ENCODE measurements at regions not wholly inside any gene's neighbourhood (a gene's known extent, or its start where the extent isn't known, plus 50 kb on each side); places are given as distances from the start of the nearest gene placed in this dataset.

GRCh38 chr2:187936228-187936627 lies 355.4 kb upstream of the GULP1 start:
- TF ChIP-seq CTCF (conservative IDR thresholded peaks at IDR 0.05): no peak
- H3K4me1 Mint-ChIP-seq: no peaks in the 10 kb centered on the region
- no peak for DNase-seq
- H3K27me3 Mint-ChIP-seq (ENCODE audit: insufficient read depth): no peaks in the 10 kb centered on the region
- H3K36me3 Mint-ChIP-seq (ENCODE audit: low read depth): peaks cover 2% of the 10 kb centered on the region
- Histone ChIP-seq H3K4me3 (ENCODE audit: low read length) (no peak overlapping the region), H3K36me3 (ENCODE audit: control insufficient read depth, insufficient read depth, low read length) (no peaks in the 10 kb centered on the region), H3K27ac (ENCODE audit: low read depth, low read length) (no peak overlapping the region), H3K9me3 (ENCODE audit: control insufficient read depth, low read length) (no peaks in the 10 kb centered on the region), H3K27me3 (ENCODE audit: control insufficient read depth, insufficient read depth, low read length, poor library complexity, severe bottlenecking) (no peaks in the 10 kb centered on the region), H3K4me1 (ENCODE audit: control insufficient read depth, insufficient read depth, low read length) (peaks cover 6% of the 10 kb centered on the region), H3K9ac (ENCODE audit: extremely low read depth, low read length, poor library complexity, severe bottlenecking) (no peak overlapping the region)
- H3K4me3 Mint-ChIP-seq: no peak overlapping the region
- H3K27ac Mint-ChIP-seq: no peak overlapping the region
- H3K9me3 Mint-ChIP-seq: no peaks in the 10 kb centered on the region
- 85% methylated on average over 2 of the region's 2 CpGs; no CpG with 5 or more reads in 1 of the 2 experiments for WGBS, 2 experiments (ENCODE audit: insufficient coverage in 1 of 2, insufficient read length in 1 of 2)

- H3K4me1 Mint-ChIP-seq: no peaks in the 10 kb centered on the region
- no peak for DNase-seq
- TF ChIP-seq CTCF (conservative IDR thresholded peaks at IDR 0.05): no peak
- H3K36me3 ChIP-seq (ENCODE audit: control insufficient read depth, insufficient read depth, low read length): no peaks in the 10 kb centered on the region
- H3K27ac Mint-ChIP-seq: no peak overlapping the region
- H3K9ac ChIP-seq (ENCODE audit: extremely low read depth, low read length, poor library complexity, severe bottlenecking): no peak overlapping the region
- H3K4me3 Mint-ChIP-seq: no peak overlapping the region
- H3K36me3 Mint-ChIP-seq (ENCODE audit: low read depth): peaks cover 1% of the 10 kb centered on the region
- H3K9me3 Mint-ChIP-seq: no peaks in the 10 kb centered on the region
- H3K9me3 ChIP-seq (ENCODE audit: control insufficient read depth, low read length): no peaks in the 10 kb centered on the region
- H3K27me3 Mint-ChIP-seq (ENCODE audit: insufficient read depth): no peaks in the 10 kb centered on the region
- no peaks in the 10 kb centered on the region for H3K27me3 ChIP-seq (ENCODE audit: control insufficient read depth, insufficient read depth, low read length, poor library complexity, severe bottlenecking)
- H3K4me3 ChIP-seq (ENCODE audit: low read length): no peak overlapping the region
- no peak overlapping the region for H3K27ac ChIP-seq (ENCODE audit: low read depth, low read length)
- no peaks in the 10 kb centered on the region for H3K4me1 ChIP-seq (ENCODE audit: control insufficient read depth, insufficient read depth, low read length)
- 88 to 93% methylated on average over 1 of the region's 1 CpG for WGBS, 2 experiments (ENCODE audit: insufficient coverage in 1 of 2, insufficient read length in 1 of 2)
These were observed 352.5 kb upstream of the GULP1 start for GRCh38 chr2:187939180-187939579.

GRCh38 chr2:187942876-187943275 lies 348.8 kb upstream of the GULP1 start:
- H3K9me3 ChIP-seq (ENCODE audit: control insufficient read depth, low read length): no peaks in the 10 kb centered on the region
- no peak for TF ChIP-seq CTCF (conservative IDR thresholded peaks at IDR 0.05)
- Mint-ChIP-seq H3K9me3 (no peaks in the 10 kb centered on the region), H3K4me1 (no peaks in the 10 kb centered on the region), H3K4me3 (no peak overlapping the region), H3K27me3 (ENCODE audit: insufficient read depth) (no peaks in the 10 kb centered on the region), H3K27ac (no peak overlapping the region), H3K36me3 (ENCODE audit: low read depth) (peaks cover 2% of the 10 kb centered on the region)
- no peak overlapping the region for H3K9ac ChIP-seq (ENCODE audit: extremely low read depth, low read length, poor library complexity, severe bottlenecking)
- DNase-seq: no peak
- no peaks in the 10 kb centered on the region for H3K27me3 ChIP-seq (ENCODE audit: control insufficient read depth, insufficient read depth, low read length, poor library complexity, severe bottlenecking)
- H3K36me3 ChIP-seq (ENCODE audit: control insufficient read depth, insufficient read depth, low read length): no peaks in the 10 kb centered on the region
- H3K4me3 ChIP-seq (ENCODE audit: low read length): no peak overlapping the region
- H3K27ac ChIP-seq (ENCODE audit: low read depth, low read length): no peak overlapping the region
- H3K4me1 ChIP-seq (ENCODE audit: control insufficient read depth, insufficient read depth, low read length): no peaks in the 10 kb centered on the region

Measured in endodermal cell (in vitro differentiated cells).